T-helper 2 cell treated with Interferon-gamma antibody and Interleukin-4, amounts not matched to agents 5 μg/mL and 100 μg/mL, for 36 hours (primary cell): ENCODE measurements at regions not wholly inside any gene's neighbourhood (a gene's known extent, or its start where the extent isn't known, plus 50 kb on each side); places are given as distances from the start of the nearest gene placed in this dataset.

Experiments
- DNase-seq: peaks from one replicate; pipeline ENCODE4 v3.0.0; 2021; ENCODE audit warnings: low spot score
- H3K27ac Mint-ChIP-seq: one replicate; pipeline ENCODE4 v1.8.0; 2021; ENCODE audit warnings: mild to moderate bottlenecking, mixed read lengths
- H3K27me3 Mint-ChIP-seq: one replicate; pipeline ENCODE4 v1.8.0; 2021; ENCODE audit warnings: low read depth, mixed read lengths
- H3K36me3 Mint-ChIP-seq: one replicate; pipeline ENCODE4 v1.8.0; 2021; ENCODE audit warnings: low read depth, mixed read lengths
- H3K4me1 Mint-ChIP-seq: one replicate; pipeline ENCODE4 v1.8.0; 2021; ENCODE audit warnings: low read depth, mixed read lengths
- H3K4me3 Mint-ChIP-seq: one replicate; pipeline ENCODE4 v1.8.0; 2022; ENCODE audit warnings: mild to moderate bottlenecking, moderate library complexity, mixed read lengths
- H3K9me3 Mint-ChIP-seq: one replicate; pipeline ENCODE4 v1.8.0; 2021; ENCODE audit warnings: mixed read lengths

GRCh38 chr9:115386963-115387770 is 269.2 kb upstream of the TNC start:
- Mint-ChIP-seq H3K4me1 (no peaks in the 10 kb centered on the region), H3K27ac (no peak overlapping the region), H3K4me3 (no peak overlapping the region), H3K27me3 (no peaks in the 10 kb centered on the region), H3K36me3 (no peaks in the 10 kb centered on the region), H3K9me3 (no peaks in the 10 kb centered on the region)
- no peak for DNase-seq

- no peaks in the 10 kb centered on the region for H3K36me3 Mint-ChIP-seq
- no peaks in the 10 kb centered on the region for H3K27me3 Mint-ChIP-seq
- no peak for DNase-seq
- no peak overlapping the region for H3K27ac Mint-ChIP-seq
- no peaks in the 10 kb centered on the region for H3K9me3 Mint-ChIP-seq
- H3K4me3 Mint-ChIP-seq: no peak overlapping the region
- peaks cover 5% of the 10 kb centered on the region for H3K4me1 Mint-ChIP-seq
Measured at GRCh38 chr9:115391168-115391825, 273.3 kb upstream of the TNC start.

GRCh38 chr9:115393976-115394775 is 276.2 kb upstream of the TNC start:
- H3K36me3 Mint-ChIP-seq: no peaks in the 10 kb centered on the region
- DNase-seq: no peak
- peaks cover 5% of the 10 kb centered on the region for H3K4me1 Mint-ChIP-seq
- no peaks in the 10 kb centered on the region for H3K9me3 Mint-ChIP-seq
- H3K27ac Mint-ChIP-seq: no peak overlapping the region
- no peaks in the 10 kb centered on the region for H3K27me3 Mint-ChIP-seq
- no peak overlapping the region for H3K4me3 Mint-ChIP-seq

- H3K27ac Mint-ChIP-seq: no peak overlapping the region
- DNase-seq: no peak
- no peaks in the 10 kb centered on the region for H3K9me3 Mint-ChIP-seq
- H3K4me1 Mint-ChIP-seq: peaks cover 5% of the 10 kb centered on the region
- H3K27me3 Mint-ChIP-seq: no peaks in the 10 kb centered on the region
- H3K4me3 Mint-ChIP-seq: no peak overlapping the region
- H3K36me3 Mint-ChIP-seq: no peaks in the 10 kb centered on the region
Measured at GRCh38 chr9:115395511-115396021, 277.6 kb upstream of the TNC start.

GRCh38 chr9:115396071-115396529 is 278.1 kb upstream of the TNC start:
- DNase-seq: no peak
- H3K4me3 Mint-ChIP-seq: no peak overlapping the region
- no peak overlapping the region for H3K27ac Mint-ChIP-seq
- peaks cover 5% of the 10 kb centered on the region for H3K4me1 Mint-ChIP-seq
- H3K27me3 Mint-ChIP-seq: no peaks in the 10 kb centered on the region
- no peaks in the 10 kb centered on the region for H3K36me3 Mint-ChIP-seq
- H3K9me3 Mint-ChIP-seq: no peaks in the 10 kb centered on the region

GRCh38 chr9:115397591-115398312 is 279.8 kb upstream of the TNC start:
- H3K27me3 Mint-ChIP-seq: no peaks in the 10 kb centered on the region
- H3K4me3 Mint-ChIP-seq: no peak overlapping the region
- DNase-seq: no peak
- peaks cover 5% of the 10 kb centered on the region for H3K4me1 Mint-ChIP-seq
- no peaks in the 10 kb centered on the region for H3K9me3 Mint-ChIP-seq
- H3K36me3 Mint-ChIP-seq: no peaks in the 10 kb centered on the region
- H3K27ac Mint-ChIP-seq: no peak overlapping the region

- Mint-ChIP-seq H3K27ac (no peak overlapping the region), H3K4me1 (peaks cover 5% of the 10 kb centered on the region), H3K36me3 (no peaks in the 10 kb centered on the region), H3K4me3 (no peak overlapping the region), H3K9me3 (no peaks in the 10 kb centered on the region), H3K27me3 (no peaks in the 10 kb centered on the region)
- no peak for DNase-seq
Measured at GRCh38 chr9:115398313-115398650, 280.3 kb upstream of the TNC start.

GRCh38 chr9:115398996-115399395 is 281.0 kb upstream of the TNC start:
- peaks cover 5% of the 10 kb centered on the region for H3K4me1 Mint-ChIP-seq
- H3K9me3 Mint-ChIP-seq: no peaks in the 10 kb centered on the region
- no peaks in the 10 kb centered on the region for H3K36me3 Mint-ChIP-seq

GRCh38 chr9:115400796-115401195 is 282.8 kb upstream of the TNC start:
- Mint-ChIP-seq H3K4me3 (no peak overlapping the region), H3K27ac (no peak overlapping the region), H3K36me3 (no peaks in the 10 kb centered on the region), H3K9me3 (no peaks in the 10 kb centered on the region), H3K4me1 (peaks cover 1% of the 10 kb centered on the region), H3K27me3 (no peaks in the 10 kb centered on the region)
- DNase-seq: no peak

More at GRCh38 chr9:115398996-115399395, 281.0 kb upstream of the TNC start:
- Mint-ChIP-seq H3K27ac (no peak overlapping the region), H3K27me3 (no peaks in the 10 kb centered on the region), H3K4me3 (no peak overlapping the region)
- no peak for DNase-seq

GRCh38 chr9:115401756-115402327 is 283.9 kb upstream of the TNC start:
- no peaks in the 10 kb centered on the region for H3K27me3 Mint-ChIP-seq
- no peak overlapping the region for H3K4me3 Mint-ChIP-seq
- no peaks in the 10 kb centered on the region for H3K9me3 Mint-ChIP-seq
- no peak for DNase-seq
- no peaks in the 10 kb centered on the region for H3K36me3 Mint-ChIP-seq
- no peaks in the 10 kb centered on the region for H3K4me1 Mint-ChIP-seq
- H3K27ac Mint-ChIP-seq: no peak overlapping the region

- no peak for DNase-seq
- no peaks in the 10 kb centered on the region for H3K4me1 Mint-ChIP-seq
- no peaks in the 10 kb centered on the region for H3K27me3 Mint-ChIP-seq
- H3K27ac Mint-ChIP-seq: no peak overlapping the region
- H3K9me3 Mint-ChIP-seq: no peaks in the 10 kb centered on the region
- no peaks in the 10 kb centered on the region for H3K36me3 Mint-ChIP-seq
- no peak overlapping the region for H3K4me3 Mint-ChIP-seq
Measured at GRCh38 chr9:115403753-115404152, 285.8 kb upstream of the TNC start.

- DNase-seq: no peak
- Mint-ChIP-seq H3K4me3 (no peak overlapping the region), H3K27ac (no peak overlapping the region), H3K27me3 (no peaks in the 10 kb centered on the region), H3K4me1 (no peaks in the 10 kb centered on the region), H3K9me3 (no peaks in the 10 kb centered on the region), H3K36me3 (no peaks in the 10 kb centered on the region)
Measured at GRCh38 chr9:115404311-115404710, 286.4 kb upstream of the TNC start.

- no peaks in the 10 kb centered on the region for H3K4me1 Mint-ChIP-seq
- no peak overlapping the region for H3K27ac Mint-ChIP-seq
- H3K27me3 Mint-ChIP-seq: no peaks in the 10 kb centered on the region
- H3K9me3 Mint-ChIP-seq: no peaks in the 10 kb centered on the region
- no peak overlapping the region for H3K4me3 Mint-ChIP-seq
- H3K36me3 Mint-ChIP-seq: no peaks in the 10 kb centered on the region
- DNase-seq: no peak
Measured at GRCh38 chr9:115411516-115411915, 293.6 kb upstream of the TNC start.
